ENCODE measurements at regions not wholly inside any gene's neighbourhood (a gene's known extent, or its start where the extent isn't known, plus 50 kb on each side); places are given as distances from the start of the nearest gene placed in this dataset.
"Not testable (repeated sequence)": the region's sequence is repeated elsewhere in the genome, so short reads cannot be mapped to it uniquely, and the experiment has no call there.

GRCh38 chr11:71750908-71751307, 82.1 kb upstream of the DEFB108B start:
- peaks cover 51% of the 10 kb centered on the region for H3K27me3 Mint-ChIP-seq
- H3K4me3 Mint-ChIP-seq; H3K27ac Mint-ChIP-seq; H3K36me3 Mint-ChIP-seq; H3K9me3 Mint-ChIP-seq; H3K4me1 Mint-ChIP-seq (ENCODE audit: unreplicated experiment); DNase-seq (ENCODE audit: extremely low spot score, unreplicated experiment): not testable (repeated sequence)
- TF ChIP-seq CTCF (conservative IDR thresholded peaks at IDR 0.05), result peak; percentile 33

- H3K9me3 Mint-ChIP-seq; H3K27ac Mint-ChIP-seq; H3K4me1 Mint-ChIP-seq (ENCODE audit: unreplicated experiment); H3K4me3 Mint-ChIP-seq; H3K27me3 Mint-ChIP-seq; H3K36me3 Mint-ChIP-seq: not testable (repeated sequence)
- DNase-seq (ENCODE audit: extremely low spot score, unreplicated experiment), result peak; percentile 43
These were observed 68.1 kb upstream of the DEFB108B start for GRCh38 chr11:71764695-71765491.

- not testable (repeated sequence) for H3K36me3 Mint-ChIP-seq; H3K9me3 Mint-ChIP-seq; H3K27ac Mint-ChIP-seq; H3K4me3 Mint-ChIP-seq; DNase-seq (ENCODE audit: extremely low spot score, unreplicated experiment); H3K27me3 Mint-ChIP-seq; H3K4me1 Mint-ChIP-seq (ENCODE audit: unreplicated experiment)
These were observed 66.0 kb upstream of the DEFB108B start for GRCh38 chr11:71767016-71767415.

GRCh38 chr11:71772193-71772592, 60.8 kb upstream of the DEFB108B start:
- peak; percentile 27 for DNase-seq (ENCODE audit: extremely low spot score, unreplicated experiment)
- H3K36me3 Mint-ChIP-seq; H3K9me3 Mint-ChIP-seq; H3K27ac Mint-ChIP-seq; H3K27me3 Mint-ChIP-seq; H3K4me1 Mint-ChIP-seq (ENCODE audit: unreplicated experiment); H3K4me3 Mint-ChIP-seq: not testable (repeated sequence)

GRCh38 chr11:71774603-71775222, 58.3 kb upstream of the DEFB108B start:
- Mint-ChIP-seq H3K27ac (no peak overlapping the region), H3K27me3 (peaks cover 3% of the 10 kb centered on the region), H3K4me1 (ENCODE audit: unreplicated experiment) (no peaks in the 10 kb centered on the region), H3K4me3 (no peak overlapping the region), H3K36me3 (no peaks in the 10 kb centered on the region), H3K9me3 (no peaks in the 10 kb centered on the region)
- TF ChIP-seq CTCF (conservative IDR thresholded peaks at IDR 0.05), result no peak
- DNase-seq (ENCODE audit: extremely low spot score, unreplicated experiment), result peak; percentile 58

- H3K27ac Mint-ChIP-seq, H3K9me3 Mint-ChIP-seq, H3K4me3 Mint-ChIP-seq, H3K36me3 Mint-ChIP-seq: not testable (repeated sequence)
- DNase-seq (ENCODE audit: extremely low spot score, unreplicated experiment), result peak; percentile 15
- Mint-ChIP-seq H3K27me3 (peaks cover 20% of the 10 kb centered on the region), H3K4me1 (ENCODE audit: unreplicated experiment) (peaks cover 21% of the 10 kb centered on the region)
These were observed 52.9 kb upstream of the DEFB108B start for GRCh38 chr11:71780116-71780515.

- not testable (repeated sequence) for H3K4me3 Mint-ChIP-seq, H3K27ac Mint-ChIP-seq, H3K9me3 Mint-ChIP-seq, H3K36me3 Mint-ChIP-seq
- peak; percentile 4 for DNase-seq (ENCODE audit: extremely low spot score, unreplicated experiment)
- Mint-ChIP-seq H3K27me3 (peaks cover 20% of the 10 kb centered on the region), H3K4me1 (ENCODE audit: unreplicated experiment) (peaks cover 21% of the 10 kb centered on the region)
These were observed 52.2 kb upstream of the DEFB108B start for GRCh38 chr11:71780771-71781170.

GRCh38 chr11:71781491-71781890, 51.5 kb upstream of the DEFB108B start:
- Mint-ChIP-seq H3K4me1 (ENCODE audit: unreplicated experiment) (peaks cover 25% of the 10 kb centered on the region), H3K27me3 (peaks cover 20% of the 10 kb centered on the region)
- H3K4me3 Mint-ChIP-seq, H3K36me3 Mint-ChIP-seq, H3K27ac Mint-ChIP-seq, H3K9me3 Mint-ChIP-seq: not testable (repeated sequence)
- peak; percentile 2 for DNase-seq (ENCODE audit: extremely low spot score, unreplicated experiment)

GRCh38 chr11:71782229-71782861, 50.7 kb upstream of the DEFB108B start:
- H3K9me3 Mint-ChIP-seq, H3K27ac Mint-ChIP-seq, H3K4me3 Mint-ChIP-seq, H3K36me3 Mint-ChIP-seq: not testable (repeated sequence)
- H3K4me1 Mint-ChIP-seq (ENCODE audit: unreplicated experiment), result peaks cover 25% of the 10 kb centered on the region
- H3K27me3 Mint-ChIP-seq, result peaks cover 20% of the 10 kb centered on the region
- peak; percentile 44 for DNase-seq (ENCODE audit: extremely low spot score, unreplicated experiment)

- not testable (repeated sequence) for H3K36me3 Mint-ChIP-seq, H3K27ac Mint-ChIP-seq, H3K4me3 Mint-ChIP-seq, H3K9me3 Mint-ChIP-seq
- Mint-ChIP-seq H3K4me1 (ENCODE audit: unreplicated experiment) (peaks cover 26% of the 10 kb centered on the region), H3K27me3 (peaks cover 20% of the 10 kb centered on the region)
- peak; percentile 15 for DNase-seq (ENCODE audit: extremely low spot score, unreplicated experiment)
These were observed 49.8 kb upstream of the DEFB108B start for GRCh38 chr11:71783191-71783590.

Measured in type B pancreatic cell (in vitro differentiated cells).